Activated CD8-positive, alpha-beta memory T cell treated with anti-CD3 and anti-CD28 coated beads, Interleukin-2, amount 10 ng/mL, durations not matched to agents 7 days and 5 days (primary cell): ENCODE measurements at regions not wholly inside any gene's neighbourhood (a gene's known extent, or its start where the extent isn't known, plus 50 kb on each side); places are given as distances from the start of the nearest gene placed in this dataset.
"Not testable (repeated sequence)": the region's sequence is repeated elsewhere in the genome, so short reads cannot be mapped to it uniquely, and the experiment has no call there.

Experiments
- ATAC-seq: fragments of 150-1000 bp; cut with Tn5 transposase; one replicate; pipeline ENCODE4 v1.10.0; 2021; ENCODE audit warnings: moderate library complexity
- CTCF ChIA-PET: fragments of 350-600 bp; sonication (Branson Sonifier 250); formaldehyde crosslinking; loops from one replicate; lab custom pipeline; 2021; ENCODE audit warnings: antibody characterized with exemption; lab: Charles Lee
- DNase-seq: peaks from one replicate; pipeline ENCODE4 v3.0.0-alpha.2; 2020
- H3K27ac Mint-ChIP-seq: one replicate; pipeline ENCODE4 v1.8.0; 2021; ENCODE audit warnings: mild to moderate bottlenecking, mixed read lengths
- H3K27me3 Mint-ChIP-seq: one replicate; pipeline ENCODE4 v1.8.0; 2021; ENCODE audit warnings: mixed read lengths
- H3K36me3 Mint-ChIP-seq: one replicate; pipeline ENCODE4 v1.8.0; 2021; ENCODE audit warnings: mild to moderate bottlenecking, mixed read lengths
- H3K4me1 Mint-ChIP-seq: one replicate; pipeline ENCODE4 v1.8.0; 2021; ENCODE audit warnings: mixed read lengths
- H3K4me3 Mint-ChIP-seq: one replicate; pipeline ENCODE4 v1.8.0; 2021; ENCODE audit warnings: mild to moderate bottlenecking, moderate library complexity, mixed read lengths
- H3K9me3 Mint-ChIP-seq: one replicate; pipeline ENCODE4 v1.8.0; 2022; ENCODE audit warnings: low read depth, mixed read lengths

- H3K27me3 Mint-ChIP-seq, H3K36me3 Mint-ChIP-seq, H3K4me1 Mint-ChIP-seq, H3K4me3 Mint-ChIP-seq, H3K27ac Mint-ChIP-seq, CTCF ChIA-PET, H3K9me3 Mint-ChIP-seq, DNase-seq: not testable (repeated sequence)
- peak; percentile 47 for ATAC-seq
Measured at GRCh38 chr15:21774760-21775159, 102.8 kb downstream of the POTEB start.

GRCh38 chr15:21766524-21766923 is 111.0 kb downstream of the POTEB start:
- H3K27ac Mint-ChIP-seq, H3K4me1 Mint-ChIP-seq, ATAC-seq, H3K9me3 Mint-ChIP-seq, DNase-seq, H3K27me3 Mint-ChIP-seq, CTCF ChIA-PET, H3K4me3 Mint-ChIP-seq, H3K36me3 Mint-ChIP-seq: not testable (repeated sequence)

- DNase-seq, ATAC-seq, H3K4me1 Mint-ChIP-seq, CTCF ChIA-PET, H3K27me3 Mint-ChIP-seq, H3K27ac Mint-ChIP-seq, H3K36me3 Mint-ChIP-seq, H3K9me3 Mint-ChIP-seq, H3K4me3 Mint-ChIP-seq: not testable (repeated sequence)
Measured at GRCh38 chr15:21763756-21764155, 113.8 kb downstream of the POTEB start.

- ATAC-seq, result peak; percentile 85
- H3K27me3 Mint-ChIP-seq, DNase-seq, H3K9me3 Mint-ChIP-seq, H3K4me1 Mint-ChIP-seq, H3K27ac Mint-ChIP-seq, H3K4me3 Mint-ChIP-seq, H3K36me3 Mint-ChIP-seq, CTCF ChIA-PET: not testable (repeated sequence)
Measured at GRCh38 chr15:21760250-21761023, 117.1 kb downstream of the POTEB start.

- H3K36me3 Mint-ChIP-seq, DNase-seq, H3K27ac Mint-ChIP-seq, H3K4me3 Mint-ChIP-seq, ATAC-seq, CTCF ChIA-PET, H3K9me3 Mint-ChIP-seq, H3K27me3 Mint-ChIP-seq, H3K4me1 Mint-ChIP-seq: not testable (repeated sequence)
Measured at GRCh38 chr15:21759401-21760165, 118.0 kb downstream of the POTEB start.

GRCh38 chr15:21753838-21754237 is 123.7 kb downstream of the POTEB start:
- ATAC-seq, H3K4me3 Mint-ChIP-seq: not testable (repeated sequence)

GRCh38 chr15:21752124-21752957 is 125.2 kb downstream of the POTEB start:
- H3K27me3 Mint-ChIP-seq, H3K27ac Mint-ChIP-seq, H3K4me3 Mint-ChIP-seq, H3K4me1 Mint-ChIP-seq, H3K36me3 Mint-ChIP-seq, DNase-seq, CTCF ChIA-PET, H3K9me3 Mint-ChIP-seq: not testable (repeated sequence)
- peak; percentile 78 for ATAC-seq

More at GRCh38 chr15:21753838-21754237, 123.7 kb downstream of the POTEB start:
- H3K27ac Mint-ChIP-seq, H3K36me3 Mint-ChIP-seq, H3K27me3 Mint-ChIP-seq, H3K9me3 Mint-ChIP-seq, H3K4me1 Mint-ChIP-seq, DNase-seq, CTCF ChIA-PET: not testable (repeated sequence)

- DNase-seq, H3K4me3 Mint-ChIP-seq, CTCF ChIA-PET, H3K27ac Mint-ChIP-seq, H3K9me3 Mint-ChIP-seq, ATAC-seq, H3K27me3 Mint-ChIP-seq, H3K36me3 Mint-ChIP-seq, H3K4me1 Mint-ChIP-seq: not testable (repeated sequence)
Measured at GRCh38 chr15:21749173-21749572, 128.4 kb downstream of the POTEB start.

GRCh38 chr15:21744245-21744915 is 133.2 kb downstream of the POTEB start:
- DNase-seq, CTCF ChIA-PET, H3K9me3 Mint-ChIP-seq, H3K4me3 Mint-ChIP-seq, H3K4me1 Mint-ChIP-seq, H3K27ac Mint-ChIP-seq, H3K36me3 Mint-ChIP-seq, H3K27me3 Mint-ChIP-seq: not testable (repeated sequence)
- peak; percentile 27 for ATAC-seq

- DNase-seq, H3K27ac Mint-ChIP-seq, CTCF ChIA-PET, H3K4me3 Mint-ChIP-seq, H3K36me3 Mint-ChIP-seq, ATAC-seq, H3K27me3 Mint-ChIP-seq, H3K9me3 Mint-ChIP-seq, H3K4me1 Mint-ChIP-seq: not testable (repeated sequence)
Measured at GRCh38 chr15:21742067-21742466, 135.5 kb downstream of the POTEB start.

GRCh38 chr15:21738003-21738402 is 139.5 kb downstream of the POTEB start:
- ATAC-seq, DNase-seq, H3K4me1 Mint-ChIP-seq, H3K36me3 Mint-ChIP-seq, H3K27ac Mint-ChIP-seq, H3K27me3 Mint-ChIP-seq, H3K4me3 Mint-ChIP-seq, CTCF ChIA-PET, H3K9me3 Mint-ChIP-seq: not testable (repeated sequence)

GRCh38 chr15:21736443-21736842 is 141.1 kb downstream of the POTEB start:
- H3K27ac Mint-ChIP-seq, H3K9me3 Mint-ChIP-seq, ATAC-seq, H3K4me3 Mint-ChIP-seq, H3K4me1 Mint-ChIP-seq, H3K27me3 Mint-ChIP-seq, H3K36me3 Mint-ChIP-seq, CTCF ChIA-PET, DNase-seq: not testable (repeated sequence)

- H3K27me3 Mint-ChIP-seq, H3K4me1 Mint-ChIP-seq, H3K36me3 Mint-ChIP-seq, H3K27ac Mint-ChIP-seq, CTCF ChIA-PET, H3K9me3 Mint-ChIP-seq, H3K4me3 Mint-ChIP-seq, DNase-seq: not testable (repeated sequence)
- peak; percentile 66 for ATAC-seq
Measured at GRCh38 chr15:21735837-21736236, 141.7 kb downstream of the POTEB start.
